WI38 (cell line): ENCODE measurements at regions not wholly inside any gene's neighbourhood (a gene's known extent, or its start where the extent isn't known, plus 50 kb on each side); places are given as distances from the start of the nearest gene placed in this dataset.

Experiments
- H3K4me3 ChIP-seq: 2 replicates; pipeline ENCODE4 v1.5.1; 2011; ENCODE audit warnings: low read depth, mild to moderate bottlenecking, control low read depth, low read length
- TF ChIP-seq, protein P1 (sequence below): IDR thresholded peaks from 2 replicates; pipeline ENCODE4 v1.5.1; 2012; ENCODE audit warnings: low read depth, mild to moderate bottlenecking, control low read depth, low read length

DNA sequence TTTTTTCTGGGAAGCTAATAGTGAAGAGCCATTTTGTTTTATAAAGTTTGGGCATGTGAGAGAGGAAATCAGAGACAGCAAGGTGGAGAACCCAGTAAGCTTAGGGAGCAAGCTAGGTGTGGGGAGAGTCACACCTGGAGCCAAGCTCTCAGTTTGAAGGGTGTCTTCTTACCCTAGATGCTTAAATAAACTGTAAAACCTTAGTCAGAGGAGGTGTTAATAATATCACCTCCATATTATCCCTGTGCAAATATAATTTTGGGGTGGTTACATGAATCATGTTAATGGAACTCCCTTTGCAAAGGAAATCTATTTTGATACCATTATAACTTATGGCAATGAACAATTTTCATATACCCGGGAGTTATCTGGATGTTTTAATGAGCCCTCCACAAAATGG lies 246.2 kb upstream of the PLET1 start:
- TF ChIP-seq, protein P1, sequence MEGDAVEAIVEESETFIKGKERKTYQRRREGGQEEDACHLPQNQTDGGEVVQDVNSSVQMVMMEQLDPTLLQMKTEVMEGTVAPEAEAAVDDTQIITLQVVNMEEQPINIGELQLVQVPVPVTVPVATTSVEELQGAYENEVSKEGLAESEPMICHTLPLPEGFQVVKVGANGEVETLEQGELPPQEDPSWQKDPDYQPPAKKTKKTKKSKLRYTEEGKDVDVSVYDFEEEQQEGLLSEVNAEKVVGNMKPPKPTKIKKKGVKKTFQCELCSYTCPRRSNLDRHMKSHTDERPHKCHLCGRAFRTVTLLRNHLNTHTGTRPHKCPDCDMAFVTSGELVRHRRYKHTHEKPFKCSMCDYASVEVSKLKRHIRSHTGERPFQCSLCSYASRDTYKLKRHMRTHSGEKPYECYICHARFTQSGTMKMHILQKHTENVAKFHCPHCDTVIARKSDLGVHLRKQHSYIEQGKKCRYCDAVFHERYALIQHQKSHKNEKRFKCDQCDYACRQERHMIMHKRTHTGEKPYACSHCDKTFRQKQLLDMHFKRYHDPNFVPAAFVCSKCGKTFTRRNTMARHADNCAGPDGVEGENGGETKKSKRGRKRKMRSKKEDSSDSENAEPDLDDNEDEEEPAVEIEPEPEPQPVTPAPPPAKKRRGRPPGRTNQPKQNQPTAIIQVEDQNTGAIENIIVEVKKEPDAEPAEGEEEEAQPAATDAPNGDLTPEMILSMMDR: no peak
- no peak overlapping the region for H3K4me3 ChIP-seq

DNA sequence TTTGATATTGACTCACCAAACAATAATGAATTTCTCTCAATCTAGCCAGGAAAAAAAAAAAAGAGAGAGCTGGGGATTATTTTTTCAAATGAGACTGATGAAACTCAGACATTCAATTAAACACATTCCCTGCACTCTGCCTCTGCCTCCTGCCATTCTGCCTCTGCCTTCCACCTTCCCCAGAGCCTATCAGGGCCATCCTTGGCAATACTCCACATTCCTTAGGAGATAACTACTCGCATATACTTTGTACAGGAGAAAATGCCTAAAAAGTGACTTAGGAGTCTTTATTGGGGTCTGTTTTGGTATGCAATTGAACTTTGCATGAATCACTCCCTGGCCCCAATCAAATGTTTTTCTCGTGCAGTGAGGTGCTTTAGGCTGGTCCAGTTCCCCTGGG lies 246.6 kb upstream of the PLET1 start:
- H3K4me3 ChIP-seq: no peak overlapping the region
- TF ChIP-seq, protein P1: no peak

DNA sequence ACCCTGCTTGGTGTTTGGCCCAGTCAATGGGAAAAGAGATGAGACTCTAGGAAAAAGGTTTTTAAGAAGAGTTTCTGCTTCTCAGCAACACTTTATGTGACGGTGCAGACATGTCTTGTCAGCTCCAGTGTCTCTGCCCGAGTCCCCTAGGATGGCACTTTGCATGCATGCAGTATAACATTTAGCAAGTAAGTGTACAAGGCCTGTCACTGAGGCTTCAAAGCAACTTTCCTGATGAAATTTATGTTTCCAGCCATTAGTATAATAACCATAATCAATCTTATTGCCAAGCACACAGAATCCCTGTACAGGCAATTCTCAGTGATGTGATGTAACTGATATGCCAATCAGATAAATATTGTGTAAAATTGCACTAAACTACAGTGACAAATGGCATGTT lies 248.1 kb upstream of the PLET1 start:
- H3K4me3 ChIP-seq: no peak overlapping the region
- TF ChIP-seq, protein P1: no peak

DNA sequence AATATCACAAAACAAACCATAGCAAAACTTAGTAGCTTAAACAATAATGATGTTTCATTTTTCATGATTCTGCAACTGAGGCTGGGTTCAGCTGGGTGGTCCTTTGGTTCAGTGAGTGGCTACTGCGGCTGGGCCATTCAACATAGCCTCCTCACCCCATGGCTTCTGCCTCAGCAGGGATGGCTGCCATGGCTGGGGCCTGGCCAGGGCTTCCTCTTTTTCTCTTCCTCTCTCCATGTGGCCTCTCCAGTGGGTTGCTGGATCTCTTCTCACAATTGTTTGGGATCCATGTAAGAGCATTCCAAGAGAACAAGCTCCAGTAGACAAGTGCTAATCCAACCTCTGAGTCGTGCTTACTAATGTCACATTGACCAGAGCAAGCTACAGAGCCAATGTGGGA lies 248.6 kb upstream of the PLET1 start:
- no peak overlapping the region for H3K4me3 ChIP-seq
- TF ChIP-seq, protein P1: no peak

DNA sequence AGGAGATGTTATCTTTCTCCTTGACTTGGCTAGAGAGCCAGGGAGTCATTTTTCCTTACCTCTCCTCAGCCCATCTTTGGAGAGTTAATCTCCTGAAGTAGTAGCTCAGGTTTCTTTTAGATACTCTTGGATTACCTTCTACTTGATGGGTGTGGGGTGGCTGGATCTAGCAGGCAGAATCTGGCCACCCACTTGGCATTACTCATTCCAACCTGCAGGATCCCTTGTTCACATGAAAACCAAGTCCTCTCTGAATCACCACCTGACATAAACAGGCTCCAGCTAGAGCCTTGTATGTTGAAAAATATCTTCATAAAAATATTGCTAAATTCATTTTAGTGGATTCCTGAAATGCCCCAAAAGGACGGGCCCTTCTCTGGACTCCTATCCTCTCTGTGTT lies 250.6 kb upstream of the PLET1 start:
- TF ChIP-seq, protein P1: no peak
- H3K4me3 ChIP-seq: no peak overlapping the region

DNA sequence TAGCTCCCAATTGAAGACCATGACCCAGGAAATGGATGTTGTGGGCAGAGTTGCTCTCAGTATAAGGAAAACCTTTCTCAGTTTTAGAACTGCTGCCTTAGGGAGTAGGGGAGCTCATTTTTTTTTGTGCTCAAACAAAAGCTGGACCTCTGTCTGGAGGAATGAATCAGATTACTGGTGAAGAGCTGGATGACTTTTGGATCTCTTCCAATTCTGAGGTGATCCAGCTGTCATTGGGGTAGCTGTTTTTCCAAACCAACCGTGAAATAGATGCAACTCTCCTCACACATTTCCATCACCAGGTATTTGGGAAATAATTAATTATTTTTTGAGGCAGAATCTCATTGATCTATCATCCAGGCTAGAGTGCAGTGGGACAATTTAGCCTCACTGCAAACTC lies 251.3 kb upstream of the PLET1 start:
- H3K4me3 ChIP-seq: no peak overlapping the region
- TF ChIP-seq, protein P1: no peak

DNA sequence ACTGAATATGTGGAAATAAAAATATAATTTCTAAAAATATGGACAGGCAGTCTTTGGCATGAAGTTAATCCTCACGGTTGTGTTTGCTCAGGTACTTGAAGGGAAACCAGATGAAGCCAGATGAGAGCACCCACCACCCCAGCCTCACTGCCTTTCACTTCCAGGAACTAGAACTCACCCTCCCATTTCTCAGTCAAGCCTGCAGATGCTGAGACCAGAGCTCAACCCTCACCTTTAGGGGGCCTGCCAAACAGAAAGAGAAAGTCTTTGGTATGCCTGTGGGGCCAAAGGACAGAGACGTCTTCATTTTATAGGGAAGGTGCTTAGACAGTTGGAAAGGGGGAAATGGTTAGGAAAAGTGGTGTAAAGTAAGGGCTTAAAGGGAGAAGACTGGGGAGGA lies 252.8 kb upstream of the PLET1 start:
- no peak overlapping the region for H3K4me3 ChIP-seq
- TF ChIP-seq, protein P1: no peak
